Pancreas (tissue), 10 donors: ENCODE measurements at regions not wholly inside any gene's neighbourhood (a gene's known extent, or its start where the extent isn't known, plus 50 kb on each side); places are given as distances from the start of the nearest gene placed in this dataset.
"Not testable (repeated sequence)": the region's sequence is repeated elsewhere in the genome, so short reads cannot be mapped to it uniquely, and the experiment has no call there.

Experiments
- ATAC-seq, 4 donors: fragments of 200-7000 bp; cut with Tn5 transposase; one replicate each; pipeline versions ENCODE4 v1.8.0 to v1.9.1; 2020; ENCODE audit warnings: mild to moderate bottlenecking in 4 of 4, moderate library complexity in 4 of 4
- DNase-seq, 6 donors: peaks; one replicate each; pipeline ENCODE4 v3.0.0-alpha.2; 2020
- FAIRE-seq: peaks from 2 replicates; lab custom pipeline; 2012; peaks lifted over from hg19 to GRCh38; lab: Jason Lieb, UNC
- H3K27ac ChIP-seq, 4 donors: fragments of 200-600 bp; sonication (generic); 1 replicate in 3 of 4; 2 replicates in 1 of 4; pipeline versions ENCODE4 v1.5.0 to v1.8.0; 2020
- H3K27me3 ChIP-seq, 4 donors: fragments of 200-600 bp; one replicate each; pipeline ENCODE4 v1.8.0; 2021
- H3K36me3 ChIP-seq, 3 donors: fragments of 200-600 bp; sonication (generic) in 1 of 3; one replicate each; pipeline versions ENCODE4 v1.5.0 to v1.8.0; 2020 to 2021
- H3K4me1 ChIP-seq, 3 donors: fragments of 200-600 bp; one replicate each; pipeline ENCODE4 v1.8.0; 2021
- H3K4me3 ChIP-seq, 4 donors: fragments of 200-600 bp; sonication (generic) in 2 of 4; one replicate each; pipeline versions ENCODE4 v1.5.0 to v1.8.0; 2020 to 2021
- H3K9me3 ChIP-seq, 4 donors: fragments of 200-600 bp; one replicate each; pipeline ENCODE4 v1.8.0; 2021
- WGBS, 2 donors: extraction: QIAGEN DNeasy Blood & Tissue Kit; methylation state at CpG; one replicate each; pipeline ENCODE4 v1.1.7; 2013; 5-methylcytosine and 5-hydroxymethylcytosine counted together
- intact Hi-C, 3 donors: fragments of 100-400 bp; cut with DNase I; formaldehyde crosslinking; loops; one replicate each; pipeline versions ENCODE4 v1.11.1 to v1.14.2; 2022
- TF ChIP-seq, protein P1 (sequence below), 4 donors: fragments of 200-600 bp; sonication (generic) in 3 of 4; IDR thresholded peaks; one replicate each; pipeline versions ENCODE4 v1.5.0 to v1.8.0; 2021; ENCODE audit warnings: antibody characterized with exemption in 4 of 4
- donor health status: healthy with polysubstance abuse.
- donor health status: DM: no; HTN: no; CAD: no; lungs with moderate emphysema.
- donor health status: DM: no; HTN: no; CAD: no.
- donor health status: control.
- donor health status: control.
- donor health status: Bipolar disorder and iron deficiency.
- donor health status: DM: yes; HTN: yes; CAD: no.
- donor health status: DM: no; HTN: no; CAD: no.
- donor health status: DM: no; HTN: no; CAD: no.
- donor health status: DM: yes; HTN: yes; CAD: no.

DNA sequence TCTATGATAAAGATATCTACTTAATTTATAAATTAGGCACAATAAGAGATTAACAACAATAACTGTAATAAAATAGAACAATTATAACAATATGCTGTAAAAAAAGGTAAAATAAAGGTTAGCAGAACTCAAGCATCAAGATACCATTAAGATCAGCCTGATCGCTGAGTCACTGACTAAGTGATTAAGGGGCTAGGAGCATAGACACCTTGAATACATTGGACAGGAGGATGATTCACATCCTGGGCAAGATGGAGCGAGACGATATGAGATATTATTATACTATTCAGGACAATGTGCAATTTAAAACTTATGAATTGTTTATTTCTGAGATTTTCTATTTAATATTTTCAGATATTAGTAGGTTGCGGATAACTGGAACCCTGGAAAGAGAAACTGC lies 1277.8 kb upstream of the ZEB2 start:
- no peaks in the 10 kb centered on the region for H3K27me3 ChIP-seq
- ATAC-seq, result no peak
- TF ChIP-seq, protein P1, sequence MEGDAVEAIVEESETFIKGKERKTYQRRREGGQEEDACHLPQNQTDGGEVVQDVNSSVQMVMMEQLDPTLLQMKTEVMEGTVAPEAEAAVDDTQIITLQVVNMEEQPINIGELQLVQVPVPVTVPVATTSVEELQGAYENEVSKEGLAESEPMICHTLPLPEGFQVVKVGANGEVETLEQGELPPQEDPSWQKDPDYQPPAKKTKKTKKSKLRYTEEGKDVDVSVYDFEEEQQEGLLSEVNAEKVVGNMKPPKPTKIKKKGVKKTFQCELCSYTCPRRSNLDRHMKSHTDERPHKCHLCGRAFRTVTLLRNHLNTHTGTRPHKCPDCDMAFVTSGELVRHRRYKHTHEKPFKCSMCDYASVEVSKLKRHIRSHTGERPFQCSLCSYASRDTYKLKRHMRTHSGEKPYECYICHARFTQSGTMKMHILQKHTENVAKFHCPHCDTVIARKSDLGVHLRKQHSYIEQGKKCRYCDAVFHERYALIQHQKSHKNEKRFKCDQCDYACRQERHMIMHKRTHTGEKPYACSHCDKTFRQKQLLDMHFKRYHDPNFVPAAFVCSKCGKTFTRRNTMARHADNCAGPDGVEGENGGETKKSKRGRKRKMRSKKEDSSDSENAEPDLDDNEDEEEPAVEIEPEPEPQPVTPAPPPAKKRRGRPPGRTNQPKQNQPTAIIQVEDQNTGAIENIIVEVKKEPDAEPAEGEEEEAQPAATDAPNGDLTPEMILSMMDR (IDR thresholded peaks at IDR 0.05), result no peak
- H3K4me1 ChIP-seq, result peaks cover 0 to 11% (median 0%) of the 10 kb centered on the region in 3 donors
- intact Hi-C loops, result no loop called here
- 94 to 98% methylated on average over 4 of the region's 4 CpGs for WGBS, 2 donors
- H3K27ac ChIP-seq, result no peak overlapping the region
- no peak for FAIRE-seq
- H3K36me3 ChIP-seq, result no peaks in the 10 kb centered on the region
- no peaks in the 10 kb centered on the region for H3K9me3 ChIP-seq
- H3K4me3 ChIP-seq, result no peak overlapping the region
- no peak for DNase-seq

DNA sequence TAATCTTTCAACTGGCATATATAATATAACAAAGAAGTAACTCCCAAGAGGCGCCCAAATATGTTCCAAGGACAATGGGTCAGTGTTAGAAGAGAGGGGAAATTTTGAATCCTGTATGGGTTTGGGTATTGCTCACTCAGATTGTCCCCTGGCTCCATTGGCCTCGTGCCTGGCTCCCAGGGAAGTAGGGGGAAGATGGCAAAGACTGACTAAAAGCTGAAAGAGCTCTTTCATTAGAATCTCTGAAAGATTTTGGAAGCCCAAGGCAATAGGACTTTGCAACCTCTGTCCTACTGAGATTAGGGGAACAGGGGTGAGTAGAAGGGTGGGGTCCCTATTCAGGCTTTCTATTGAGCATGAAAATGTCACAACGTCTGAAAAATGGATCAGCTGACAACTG lies 1272.8 kb upstream of the ZEB2 start:
- no peak for DNase-seq
- WGBS, 2 donors, result 75 to 76% methylated on average over 3 of the region's 3 CpGs
- no peaks in the 10 kb centered on the region for H3K4me1 ChIP-seq

DNA sequence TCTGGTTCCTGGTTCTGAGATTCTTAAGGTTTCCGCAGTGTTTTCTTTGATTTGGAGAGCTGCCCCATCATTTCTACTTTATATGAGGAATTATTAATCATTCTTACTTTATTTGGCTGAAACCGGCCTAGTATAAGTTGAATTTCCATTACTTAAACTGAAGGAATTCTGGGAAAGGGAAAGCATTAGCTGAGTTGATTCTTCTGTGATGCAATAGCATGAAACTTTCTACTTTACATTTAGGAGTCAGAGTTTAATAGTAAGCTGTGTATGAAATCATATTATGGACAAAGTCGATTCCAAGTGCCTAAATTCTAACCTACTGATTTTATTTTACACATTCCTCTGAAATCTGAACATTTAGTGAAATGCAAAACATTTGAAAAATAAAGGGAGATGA lies 1269.7 kb upstream of the ZEB2 start:
- ATAC-seq (no peak), FAIRE-seq (no peak), DNase-seq (no peak)
- Histone ChIP-seq H3K27me3 (no peaks in the 10 kb centered on the region), H3K9me3 (no peaks in the 10 kb centered on the region), H3K4me3 (no peak overlapping the region), H3K36me3 (no peaks in the 10 kb centered on the region), H3K27ac (no peak overlapping the region), H3K4me1 (no peaks in the 10 kb centered on the region)
- TF ChIP-seq, protein P1 (IDR thresholded peaks at IDR 0.05), result no peak
- intact Hi-C loops, result no loop called here
- 83 to 96% methylated on average over 3 of the region's 3 CpGs for WGBS, 2 donors

More for the DNA sequence above, 1272.8 kb upstream of the ZEB2 start:
- intact Hi-C loops, result no loop called here
- no peaks in the 10 kb centered on the region for H3K27me3 ChIP-seq
- TF ChIP-seq, protein P1 (IDR thresholded peaks at IDR 0.05), result no peak
- H3K9me3 ChIP-seq, result no peaks in the 10 kb centered on the region
- FAIRE-seq, result no peak
- H3K36me3 ChIP-seq, result no peaks in the 10 kb centered on the region
- no peak overlapping the region for H3K27ac ChIP-seq
- no peak for ATAC-seq
- H3K4me3 ChIP-seq, result no peak overlapping the region

DNA sequence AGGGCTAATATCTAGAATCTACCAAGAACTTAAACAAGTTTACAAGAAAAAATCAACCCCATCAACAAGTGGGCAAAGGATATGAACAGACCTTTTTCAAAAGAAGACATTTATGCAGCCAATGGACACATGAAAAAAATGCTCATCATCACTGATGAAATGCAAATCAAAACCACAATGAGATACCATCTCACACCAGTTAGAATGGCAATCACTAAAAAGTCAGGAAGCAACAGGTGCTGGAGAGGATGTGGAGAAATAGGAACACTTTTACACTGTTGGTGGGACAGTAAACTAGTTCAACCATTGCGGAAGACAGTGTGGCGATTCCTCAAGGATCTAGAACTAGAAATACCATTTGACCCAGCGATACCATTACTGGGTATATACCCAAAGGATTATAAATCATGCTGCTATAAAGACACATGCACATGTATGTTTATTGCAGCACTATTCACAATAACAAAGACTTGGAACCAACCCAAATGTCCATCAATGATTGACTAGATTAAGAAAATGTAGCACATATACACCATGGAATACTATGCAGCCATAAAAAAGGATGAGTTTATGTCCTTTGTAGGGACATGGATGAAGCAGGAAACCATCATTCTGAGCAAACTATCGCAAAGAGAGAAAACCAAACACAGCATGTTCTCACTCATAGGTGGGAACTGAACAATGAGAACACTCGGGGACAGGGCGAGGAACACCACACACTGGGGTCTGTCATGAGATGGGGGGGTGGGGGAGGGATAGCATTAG lies 1267.9 kb upstream of the ZEB2 start:
- H3K4me3 ChIP-seq, H3K27ac ChIP-seq, ATAC-seq, DNase-seq, H3K36me3 ChIP-seq, FAIRE-seq, H3K4me1 ChIP-seq, H3K27me3 ChIP-seq, intact Hi-C loops, H3K9me3 ChIP-seq: not testable (repeated sequence)
- 90 to 95% methylated on average over 6 of the region's 6 CpGs for WGBS, 2 donors

DNA sequence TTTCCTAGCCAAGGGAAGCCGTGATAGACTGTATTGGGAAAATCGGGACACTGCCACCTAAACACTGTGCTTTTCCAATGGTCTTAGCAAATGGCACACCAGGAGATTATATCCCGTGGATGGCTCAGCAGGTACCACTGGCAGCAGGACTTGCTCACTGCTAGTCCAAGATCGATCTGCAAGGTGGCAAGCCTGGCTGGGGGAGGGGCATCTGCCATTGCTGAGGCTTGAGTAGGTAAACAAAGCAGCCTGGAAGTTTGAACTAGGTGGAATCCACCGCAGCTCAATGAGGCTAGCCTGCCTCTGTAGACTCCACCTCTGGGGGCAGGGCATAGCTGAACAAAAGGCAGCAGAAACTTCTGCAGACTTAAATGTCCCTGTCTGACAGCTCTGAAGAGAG lies 1262.7 kb upstream of the ZEB2 start:
- intact Hi-C loops, H3K27ac ChIP-seq, DNase-seq, H3K4me3 ChIP-seq, H3K36me3 ChIP-seq, ATAC-seq, H3K9me3 ChIP-seq, FAIRE-seq, H3K27me3 ChIP-seq, H3K4me1 ChIP-seq: not testable (repeated sequence)
- WGBS, 2 donors, result 86 to 91% methylated on average over 5 of the region's 5 CpGs

DNA sequence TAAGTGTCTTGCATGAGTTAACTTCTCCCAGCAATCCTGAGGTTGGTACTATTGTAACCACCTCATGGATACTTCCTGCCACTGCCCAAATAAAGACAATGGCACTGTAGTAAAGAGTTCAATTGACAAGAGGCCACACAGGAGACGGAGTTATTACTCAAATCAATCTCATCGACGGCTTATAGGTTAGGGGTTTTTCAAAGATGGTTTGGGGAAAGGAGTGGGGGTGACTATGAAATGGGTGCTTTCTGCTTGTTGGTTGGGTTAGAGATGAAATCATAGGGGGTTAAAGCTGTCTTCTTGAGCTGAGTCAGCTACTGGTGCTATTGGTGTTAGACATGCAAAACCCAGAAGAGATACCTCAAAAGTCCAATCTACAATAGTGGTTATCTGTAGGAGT lies 1258.0 kb upstream of the ZEB2 start:
- ATAC-seq (no peak), FAIRE-seq (no peak), DNase-seq (no peak)
- H3K36me3 ChIP-seq, result no peaks in the 10 kb centered on the region
- H3K27ac ChIP-seq, result no peak overlapping the region
- no peaks in the 10 kb centered on the region for H3K27me3 ChIP-seq
- no peak overlapping the region for H3K4me3 ChIP-seq
- H3K9me3 ChIP-seq, result no peaks in the 10 kb centered on the region
- no peaks in the 10 kb centered on the region for H3K4me1 ChIP-seq
- intact Hi-C loops, result no loop called here
- TF ChIP-seq, protein P1 (IDR thresholded peaks at IDR 0.05), result no peak
- WGBS, 2 donors, result 93% methylated on average over 3 of the region's 3 CpGs
